Astrocyte of the spinal cord (primary cell): ENCODE measurements at regions not wholly inside any gene's neighbourhood (a gene's known extent, or its start where the extent isn't known, plus 50 kb on each side); places are given as distances from the start of the nearest gene placed in this dataset.

Experiments
- DNase-seq: peaks from one replicate; pipeline ENCODE4 v3.0.0; 2011; ENCODE audit warnings: low read depth, low spot score
- H3K4me3 ChIP-seq: 2 replicates; pipeline ENCODE4 v1.5.1; 2011; ENCODE audit warnings: low read depth, mild to moderate bottlenecking, low read length, moderate library complexity
- CTCF ChIP-seq: IDR thresholded peaks from 2 replicates; pipeline ENCODE4 v1.5.1; 2012; ENCODE audit warnings: low read depth, mild to moderate bottlenecking, low read length, inconsistent platforms
- in situ Hi-C: cut with HindIII; loops from 2 replicates; pipeline ENCODE4 v1.10.0; 2017; ENCODE audit warnings: low sequenced_read_pairs

DNA sequence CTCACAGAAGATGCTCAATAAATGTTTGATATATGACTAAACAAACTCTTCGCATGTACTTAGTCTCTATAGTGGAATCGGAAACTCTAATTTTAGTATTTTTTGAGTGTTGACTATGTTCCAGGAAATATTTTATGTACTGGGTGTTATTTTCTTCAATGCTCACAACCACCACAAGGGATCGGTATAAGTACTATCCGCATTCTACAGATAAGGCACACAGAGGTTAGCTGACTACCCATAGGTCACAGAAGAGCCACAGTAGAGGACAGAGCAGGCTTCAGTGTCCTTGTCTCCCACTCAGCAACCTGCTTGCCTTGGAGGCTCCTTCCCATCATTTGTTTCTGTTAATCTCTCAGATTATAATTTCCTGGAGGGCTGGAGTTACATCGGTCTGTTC lies 451.3 kb downstream of the OMA1 start:
- no peak for TF ChIP-seq CTCF
- no peak overlapping the region for H3K4me3 ChIP-seq
- DNase-seq, result no peak
- in situ Hi-C loops, result no loop called here

DNA sequence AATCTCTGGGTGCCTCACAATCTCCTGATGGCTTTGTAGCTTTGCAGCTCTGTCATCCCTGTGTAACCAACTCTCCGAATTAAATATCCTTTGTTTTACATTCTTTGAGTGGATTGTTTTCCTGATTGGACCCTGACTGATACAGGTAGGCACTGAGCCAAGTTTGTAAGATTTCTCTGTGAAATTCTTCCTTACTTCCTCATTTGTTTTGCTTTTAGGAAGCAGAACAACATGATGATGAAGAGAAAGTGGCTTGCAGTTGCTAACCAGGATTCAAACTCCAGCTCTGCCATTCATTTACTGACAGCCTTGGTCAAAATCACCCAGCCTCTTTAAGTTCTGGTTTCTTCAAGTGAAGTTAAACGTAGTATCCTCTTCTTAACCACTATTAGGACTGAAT lies 452.3 kb downstream of the OMA1 start:
- TF ChIP-seq CTCF, result no peak
- H3K4me3 ChIP-seq, result no peak overlapping the region
- in situ Hi-C loops, result no loop called here
- no peak for DNase-seq

GRCh38 chr1:58090640-58091039 lies 455.9 kb downstream of the OMA1 start:
- no peak for TF ChIP-seq CTCF
- in situ Hi-C loops, result no loop called here
- no peak overlapping the region for H3K4me3 ChIP-seq
- no peak for DNase-seq

DNA sequence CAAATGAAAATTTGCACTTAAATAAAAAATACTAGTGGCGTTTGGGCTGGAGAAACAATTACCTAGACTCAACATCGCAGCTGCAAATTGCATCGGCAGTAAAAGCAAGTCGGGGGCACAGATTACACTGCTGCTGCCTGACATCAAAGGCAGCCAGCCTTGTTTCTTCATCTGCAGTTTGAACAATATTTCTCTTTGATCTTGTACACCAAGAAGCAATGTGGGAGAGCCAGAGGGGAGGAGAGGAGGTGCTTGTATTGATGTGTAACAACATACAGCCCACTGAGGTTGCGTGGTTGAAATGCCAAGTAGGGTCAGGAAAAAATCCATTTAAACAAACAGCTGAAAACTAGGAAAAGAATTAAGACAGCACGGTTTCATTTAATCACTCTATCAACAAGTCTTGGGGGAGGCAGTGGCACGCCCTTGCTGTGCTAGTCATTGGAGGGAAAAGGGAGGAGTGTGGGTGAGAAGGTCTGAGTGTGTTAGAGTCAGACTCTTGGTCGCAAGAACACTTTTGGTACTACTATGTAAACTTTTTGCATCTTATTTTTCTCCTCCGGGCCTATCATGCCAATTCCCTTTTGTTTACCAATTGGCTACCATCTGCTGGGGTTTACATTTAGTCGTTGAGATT lies 456.5 kb downstream of the OMA1 start:
- no peak for DNase-seq
- in situ Hi-C loops, result no loop called here
- no peak overlapping the region for H3K4me3 ChIP-seq
- TF ChIP-seq CTCF, result no peak

DNA sequence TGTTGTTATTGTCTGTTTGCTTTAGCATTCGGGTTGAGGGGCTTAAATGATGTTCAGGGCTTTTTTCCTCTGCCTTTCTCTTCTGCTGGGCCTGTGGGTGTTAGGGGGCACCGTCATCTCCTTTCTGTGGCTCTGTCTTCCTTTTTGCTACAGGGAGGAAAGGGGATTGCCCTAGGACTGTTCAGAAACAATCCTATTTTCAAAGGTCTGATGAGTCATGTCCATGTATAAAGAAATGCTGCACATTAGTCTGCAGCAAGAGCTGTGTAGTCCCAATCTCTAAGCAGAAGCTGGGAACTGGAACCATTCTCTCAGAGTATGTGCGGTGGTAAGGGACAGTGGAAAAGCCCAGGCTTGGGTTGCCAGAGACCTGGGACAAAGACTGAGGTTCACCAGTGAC lies 462.3 kb downstream of the OMA1 start:
- H3K4me3 ChIP-seq, result no peak overlapping the region
- in situ Hi-C loops, result no loop called here
- no peak for DNase-seq
- TF ChIP-seq CTCF, result no peak

- in situ Hi-C loops, result no loop called here
- no peak overlapping the region for H3K4me3 ChIP-seq
- TF ChIP-seq CTCF, result no peak
- no peak for DNase-seq
These were observed 463.9 kb downstream of the OMA1 start for GRCh38 chr1:58082596-58082995.

- in situ Hi-C loops, result no loop called here
- no peak for DNase-seq
- TF ChIP-seq CTCF, result no peak
- no peak overlapping the region for H3K4me3 ChIP-seq
These were observed 470.3 kb downstream of the OMA1 start for GRCh38 chr1:58076258-58076657.
